ENCODE measurements at regions not wholly inside any gene's neighbourhood (a gene's known extent, or its start where the extent isn't known, plus 50 kb on each side); places are given as distances from the start of the nearest gene placed in this dataset.
A peak's percentile ranks its signal among the peaks of the same experiment; 100 is the strongest.

GRCh38 chr15:61421470-61421869 is 192.4 kb upstream of the RORA start:
- Histone ChIP-seq H3K4me3 (no peak overlapping the region), H3K4me1 (no peaks in the 10 kb centered on the region), H3K27ac (no peak overlapping the region), H3K27me3 (no peaks in the 10 kb centered on the region), H3K36me3 (no peaks in the 10 kb centered on the region), H3K9me3 (no peaks in the 10 kb centered on the region)
- ATAC-seq (no peak), DNase-seq (no peak)
- TF ChIP-seq CTCF (IDR thresholded peaks at IDR 0.05): no peak
- intact Hi-C loops (cut with DNase I): no loop called here

GRCh38 chr15:61420546-61420945 is 191.4 kb upstream of the RORA start:
- H3K4me1 ChIP-seq: no peaks in the 10 kb centered on the region
- H3K27ac ChIP-seq: no peak overlapping the region
- no peak for ATAC-seq
- H3K9me3 ChIP-seq: no peaks in the 10 kb centered on the region
- no peaks in the 10 kb centered on the region for H3K36me3 ChIP-seq
- TF ChIP-seq CTCF (IDR thresholded peaks at IDR 0.05): no peak
- H3K4me3 ChIP-seq: no peak overlapping the region
- intact Hi-C loops (cut with DNase I): no loop called here
- H3K27me3 ChIP-seq: no peaks in the 10 kb centered on the region
- DNase-seq: no peak

- DNase-seq (no peak), ATAC-seq (no peak)
- intact Hi-C loops (cut with DNase I): no loop called here
- no peak for TF ChIP-seq CTCF (IDR thresholded peaks at IDR 0.05)
- H3K36me3 ChIP-seq: no peaks in the 10 kb centered on the region
- no peak overlapping the region for H3K4me3 ChIP-seq
- H3K27me3 ChIP-seq: no peaks in the 10 kb centered on the region
- no peaks in the 10 kb centered on the region for H3K9me3 ChIP-seq
- no peak overlapping the region for H3K27ac ChIP-seq
- H3K4me1 ChIP-seq: no peaks in the 10 kb centered on the region
Measured at GRCh38 chr15:61415617-61416120, 186.6 kb upstream of the RORA start.

GRCh38 chr15:61411902-61412510 is 182.9 kb upstream of the RORA start:
- Histone ChIP-seq H3K27me3 (no peaks in the 10 kb centered on the region), H3K4me1 (no peaks in the 10 kb centered on the region), H3K36me3 (no peaks in the 10 kb centered on the region), H3K27ac (no peak overlapping the region), H3K9me3 (no peaks in the 10 kb centered on the region), H3K4me3 (no peak overlapping the region)
- DNase-seq (no peak), ATAC-seq (peak; percentile 46)
- no peak for TF ChIP-seq CTCF (IDR thresholded peaks at IDR 0.05)
- intact Hi-C loops (cut with DNase I): no loop called here

GRCh38 chr15:61410662-61411061 is 181.6 kb upstream of the RORA start:
- H3K36me3 ChIP-seq: no peaks in the 10 kb centered on the region
- ATAC-seq (no peak), DNase-seq (no peak)
- TF ChIP-seq CTCF (IDR thresholded peaks at IDR 0.05): no peak
- intact Hi-C loops (cut with DNase I): no loop called here
- H3K27me3 ChIP-seq: no peaks in the 10 kb centered on the region
- H3K9me3 ChIP-seq: no peaks in the 10 kb centered on the region
- no peaks in the 10 kb centered on the region for H3K4me1 ChIP-seq
- H3K4me3 ChIP-seq: no peak overlapping the region
- H3K27ac ChIP-seq: no peak overlapping the region

Measured in left lung (tissue), 4 donors.